CD14-positive monocyte (primary cell): ENCODE measurements at regions not wholly inside any gene's neighbourhood (a gene's known extent, or its start where the extent isn't known, plus 50 kb on each side); places are given as distances from the start of the nearest gene placed in this dataset.

ENCODE experiments used
- DNase-seq, 3 donors: peaks; one replicate each; pipeline ENCODE4 v3.0.0-alpha.2; 2011 to 2022
- H2AFZ ChIP-seq: 2 replicates; pipeline ENCODE4 v1.6.0; 2012; ENCODE audit warnings: mild to moderate bottlenecking, low read depth, low read length, inconsistent platforms; ENCODE audit not compliant: insufficient read depth, poor library complexity, severe bottlenecking
- H3K27ac ChIP-seq, 2 donors: 1 replicate in 1 of 2; 2 replicates in 1 of 2; pipeline ENCODE4 v1.5.1; 2012 to 2013; ENCODE audit warnings: low read length in 2 of 2, control low read depth in 1 of 2, inconsistent platforms in 1 of 2, low read depth in 1 of 2, mild to moderate bottlenecking in 1 of 2
- H3K27me3 ChIP-seq, 2 donors: one replicate each; pipeline versions ENCODE4 v1.6.0 to v1.6.1; 2011 to 2013; ENCODE audit warnings: low read length in 2 of 2; ENCODE audit not compliant: control insufficient read depth in 2 of 2, insufficient read depth in 2 of 2
- H3K36me3 ChIP-seq, 2 donors: replicated peaks in 1 of 2; 1 replicate in 1 of 2; 2 replicates in 1 of 2; pipeline versions ENCODE4 v1.5.1 to v1.6.1; 2012 to 2013; ENCODE audit warnings: low read length in 2 of 2, control low read depth in 1 of 2, inconsistent platforms in 1 of 2, mild to moderate bottlenecking in 1 of 2; ENCODE audit not compliant: insufficient read depth in 2 of 2, control insufficient read depth in 1 of 2
- H3K4me1 ChIP-seq, 2 donors: 1 replicate in 1 of 2; 2 replicates in 1 of 2; pipeline versions ENCODE4 v1.5.1 to v1.6.1; 2012 to 2013; ENCODE audit warnings: low read length in 2 of 2, control low read depth in 1 of 2, inconsistent platforms in 1 of 2, mild to moderate bottlenecking in 1 of 2, moderate library complexity in 1 of 2; ENCODE audit not compliant: insufficient read depth in 2 of 2, control insufficient read depth in 1 of 2
- H3K4me2 ChIP-seq: replicated peaks from 2 replicates; pipeline ENCODE3; 2012; ENCODE audit warnings: low read length, moderate library complexity, mild to moderate bottlenecking; ENCODE audit not compliant: poor library complexity, severe bottlenecking; ENCODE audit errors: extremely low read depth
- H3K4me3 ChIP-seq, 3 experiments: fragments of 200-600 bp in 1 of 3; sonication (generic) in 1 of 3; replicated peaks in 1 of 3; 1 replicate in 2 of 3; 2 replicates in 1 of 3; pipeline ENCODE4 v1.5.1; 2011 to 2013; ENCODE audit warnings: low read length in 3 of 3, mild to moderate bottlenecking in 3 of 3, control low read depth in 2 of 3, low read depth in 2 of 3, inconsistent platforms in 1 of 3, moderate library complexity in 1 of 3
- H3K79me2 ChIP-seq: 2 replicates; pipeline ENCODE4 v1.6.0; 2012; ENCODE audit warnings: mild to moderate bottlenecking, control low read depth, inconsistent platforms, low read length, moderate library complexity; ENCODE audit not compliant: insufficient read depth
- H3K9ac ChIP-seq: 2 replicates; pipeline ENCODE4 v1.6.0; 2017; ENCODE audit warnings: low read length, mild to moderate bottlenecking; ENCODE audit not compliant: insufficient read depth, poor library complexity, severe bottlenecking
- H3K9me3 ChIP-seq, 2 donors: replicated peaks in 1 of 2; 1 replicate in 1 of 2; 2 replicates in 1 of 2; pipeline versions ENCODE4 v1.5.1 to v1.6.1; 2012 to 2013; ENCODE audit warnings: low read length in 2 of 2, control low read depth in 1 of 2; ENCODE audit not compliant: control insufficient read depth in 1 of 2, insufficient read depth in 1 of 2
- H4K20me1 ChIP-seq: 2 replicates; pipeline ENCODE4 v1.6.0; 2012; ENCODE audit warnings: mild to moderate bottlenecking, low read length, control low read depth, moderate library complexity; ENCODE audit not compliant: insufficient read depth
- H3K27ac Mint-ChIP-seq, 7 donors: one replicate each; pipeline ENCODE4 v1.8.0; 2020; ENCODE audit warnings: mild to moderate bottlenecking in 7 of 7, mixed read lengths in 7 of 7, moderate library complexity in 6 of 7, inconsistent platforms in 2 of 7
- H3K27me3 Mint-ChIP-seq, 3 donors: one replicate each; pipeline ENCODE4 v1.8.0; 2021 to 2022; ENCODE audit warnings: low read depth in 3 of 3, mild to moderate bottlenecking in 3 of 3, mixed read lengths in 3 of 3, moderate library complexity in 3 of 3, inconsistent platforms in 1 of 3
- H3K36me3 Mint-ChIP-seq, 2 donors: one replicate each; pipeline ENCODE4 v1.8.0; 2020; ENCODE audit warnings: mixed read lengths in 2 of 2, inconsistent platforms in 1 of 2, mild to moderate bottlenecking in 1 of 2
- H3K4me1 Mint-ChIP-seq: one replicate; pipeline ENCODE4 v1.8.0; 2020; ENCODE audit warnings: mild to moderate bottlenecking, mixed read lengths
- H3K4me3 Mint-ChIP-seq, 2 donors: one replicate each; pipeline ENCODE4 v1.8.0; 2020; ENCODE audit warnings: mild to moderate bottlenecking in 2 of 2, mixed read lengths in 2 of 2, moderate library complexity in 1 of 2
- H3K9me3 Mint-ChIP-seq, 7 donors: one replicate each; pipeline ENCODE4 v1.8.0; 2020 to 2022; ENCODE audit warnings: mixed read lengths in 7 of 7, mild to moderate bottlenecking in 6 of 7, moderate library complexity in 6 of 7, inconsistent platforms in 2 of 7
- WGBS: methylation state at CpG from one replicate; pipeline ENCODE4 v1.1.5; 2013; ENCODE audit warnings: missing lambda C conversion rate; ENCODE audit not compliant: insufficient coverage; 5-methylcytosine and 5-hydroxymethylcytosine counted together
- intact Hi-C, 2 donors: fragments of 100-400 bp; cut with micrococcal nuclease; formaldehyde crosslinking; loops; one replicate each; pipeline versions ENCODE4 v1.15.0 to v1.15.1; 2023
- TF ChIP-seq, protein P1 (sequence below): fragments of 200-600 bp; IDR thresholded peaks from one replicate; pipeline ENCODE4 v1.8.0; 2022; ENCODE audit warnings: antibody characterized with exemption, mild to moderate bottlenecking

DNA sequence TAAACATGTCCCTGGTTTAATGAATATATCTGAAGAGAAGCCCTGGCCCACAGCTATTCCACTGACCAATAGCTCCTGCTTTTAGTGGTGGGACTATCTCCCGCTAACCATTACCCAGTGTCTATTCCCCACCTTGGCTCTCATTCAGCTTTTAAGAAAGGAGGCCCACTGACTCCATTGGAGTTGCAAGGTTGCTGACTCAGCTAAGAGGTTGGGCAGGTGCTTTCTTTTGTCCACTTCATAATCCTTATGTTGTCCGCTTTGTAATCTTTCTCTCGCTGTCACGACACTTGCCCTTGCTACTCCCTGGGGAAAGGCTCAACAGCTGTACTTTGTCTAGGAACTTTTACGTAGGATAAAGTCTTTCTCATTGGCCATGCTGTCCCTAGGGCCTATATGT is 453.4 kb upstream of the CCDC196 start:
- Mint-ChIP-seq H3K4me1 (no peaks in the 10 kb centered on the region), H3K9me3 (peaks cover 17 to 35% (median 27%) of the 10 kb centered on the region in 7 donors), H3K27me3 (peaks cover 0 to 2% (median 0%) of the 10 kb centered on the region in 3 donors), H3K4me3 (no peak overlapping the region), H3K27ac (no peak overlapping the region), H3K36me3 (no peaks in the 10 kb centered on the region)
- H3K4me3 ChIP-seq: no peak overlapping the region
- peaks cover 0 to 14% of the 10 kb centered on the region in 2 donors for H3K9me3 ChIP-seq
- no peaks in the 10 kb centered on the region for H4K20me1 ChIP-seq
- no peak overlapping the region for H3K9ac ChIP-seq
- H3K27me3 ChIP-seq: no peaks in the 10 kb centered on the region
- TF ChIP-seq, protein P1, sequence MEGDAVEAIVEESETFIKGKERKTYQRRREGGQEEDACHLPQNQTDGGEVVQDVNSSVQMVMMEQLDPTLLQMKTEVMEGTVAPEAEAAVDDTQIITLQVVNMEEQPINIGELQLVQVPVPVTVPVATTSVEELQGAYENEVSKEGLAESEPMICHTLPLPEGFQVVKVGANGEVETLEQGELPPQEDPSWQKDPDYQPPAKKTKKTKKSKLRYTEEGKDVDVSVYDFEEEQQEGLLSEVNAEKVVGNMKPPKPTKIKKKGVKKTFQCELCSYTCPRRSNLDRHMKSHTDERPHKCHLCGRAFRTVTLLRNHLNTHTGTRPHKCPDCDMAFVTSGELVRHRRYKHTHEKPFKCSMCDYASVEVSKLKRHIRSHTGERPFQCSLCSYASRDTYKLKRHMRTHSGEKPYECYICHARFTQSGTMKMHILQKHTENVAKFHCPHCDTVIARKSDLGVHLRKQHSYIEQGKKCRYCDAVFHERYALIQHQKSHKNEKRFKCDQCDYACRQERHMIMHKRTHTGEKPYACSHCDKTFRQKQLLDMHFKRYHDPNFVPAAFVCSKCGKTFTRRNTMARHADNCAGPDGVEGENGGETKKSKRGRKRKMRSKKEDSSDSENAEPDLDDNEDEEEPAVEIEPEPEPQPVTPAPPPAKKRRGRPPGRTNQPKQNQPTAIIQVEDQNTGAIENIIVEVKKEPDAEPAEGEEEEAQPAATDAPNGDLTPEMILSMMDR: no peak
- no peaks in the 10 kb centered on the region for H3K4me1 ChIP-seq
- WGBS: 100% methylated on average over 5 of the region's 5 CpGs
- H3K36me3 ChIP-seq: no peaks in the 10 kb centered on the region
- no peak overlapping the region for H3K4me2 ChIP-seq
- no peak overlapping the region for H3K27ac ChIP-seq
- intact Hi-C loops: no loop called here
- no peak for DNase-seq
- H2AFZ ChIP-seq: no peak overlapping the region
- no peaks in the 10 kb centered on the region for H3K79me2 ChIP-seq

GRCh38 chr14:66036547-66036946 is 449.6 kb upstream of the CCDC196 start:
- peaks cover 0 to 13% of the 10 kb centered on the region in 2 donors for H3K9me3 ChIP-seq
- peaks cover 0 to 4% (median 0%) of the 10 kb centered on the region in 3 donors for H3K27me3 Mint-ChIP-seq

More at GRCh38 chr14:66036547-66036946, 449.6 kb upstream of the CCDC196 start:
- no CpG with 5 or more reads among the region's 2 CpGs for WGBS
- Histone ChIP-seq H3K79me2 (no peaks in the 10 kb centered on the region), H3K4me3 (no peak overlapping the region), H4K20me1 (no peaks in the 10 kb centered on the region), H3K36me3 (no peaks in the 10 kb centered on the region), H3K4me2 (no peak overlapping the region), H3K27ac (no peak overlapping the region), H3K27me3 (no peaks in the 10 kb centered on the region), H3K9ac (no peak overlapping the region), H2AFZ (no peak overlapping the region), H3K4me1 (peaks cover 0 to 9% of the 10 kb centered on the region in 2 donors)
- Mint-ChIP-seq H3K36me3 (no peaks in the 10 kb centered on the region), H3K27ac (no peak overlapping the region), H3K9me3 (peaks cover 6 to 19% (median 12%) of the 10 kb centered on the region in 7 donors), H3K4me3 (no peak overlapping the region), H3K4me1 (peaks cover 9% of the 10 kb centered on the region)
- intact Hi-C loops: no loop called here
- DNase-seq: no peak
- TF ChIP-seq, protein P1: no peak
